ENCODE measurements at regions not wholly inside any gene's neighbourhood (a gene's known extent, or its start where the extent isn't known, plus 50 kb on each side); places are given as distances from the start of the nearest gene placed in this dataset.

DNA sequence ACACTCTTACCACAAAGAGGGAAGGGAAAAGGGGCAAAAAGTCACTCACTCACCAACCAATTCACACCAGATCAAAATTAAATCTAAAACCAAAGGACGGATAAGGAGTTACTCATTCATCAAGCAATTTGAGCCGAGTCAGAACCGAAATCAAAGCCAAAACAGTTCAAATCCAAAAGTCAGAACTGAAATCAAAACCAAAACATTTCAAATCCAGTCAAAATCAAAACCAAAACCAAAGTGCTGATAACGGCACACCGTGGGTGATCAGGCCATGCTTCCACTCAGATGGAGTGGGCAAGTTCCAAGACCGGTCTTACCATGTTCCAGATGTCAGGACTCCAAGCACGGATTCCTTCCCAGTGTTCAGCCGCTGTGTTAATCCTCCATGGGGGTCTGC is 139.5 kb downstream of the SLC38A6 start (continued):
- TF ChIP-seq, protein P1, sequence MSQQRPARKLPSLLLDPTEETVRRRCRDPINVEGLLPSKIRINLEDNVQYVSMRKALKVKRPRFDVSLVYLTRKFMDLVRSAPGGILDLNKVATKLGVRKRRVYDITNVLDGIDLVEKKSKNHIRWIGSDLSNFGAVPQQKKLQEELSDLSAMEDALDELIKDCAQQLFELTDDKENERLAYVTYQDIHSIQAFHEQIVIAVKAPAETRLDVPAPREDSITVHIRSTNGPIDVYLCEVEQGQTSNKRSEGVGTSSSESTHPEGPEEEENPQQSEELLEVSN (IDR thresholded peaks at IDR 0.05) = no peak
- TF ChIP-seq ZNF274 (IDR thresholded peaks at IDR 0.05; ENCODE audit: borderline replicate concordance, extremely low read depth, low read length) (no peak), JUN (IDR thresholded peaks at IDR 0.05; ENCODE audit: low read depth, low read length) (no peak), ATF2 (IDR thresholded peaks at IDR 0.05; ENCODE audit: low read length) (no peak), RFX5 (IDR thresholded peaks at IDR 0.05; ENCODE audit: borderline replicate concordance, low read depth, low read length) (no peak), BCL11A (IDR thresholded peaks at IDR 0.05; ENCODE audit: low read depth in 2 of 2, low read length in 2 of 2) (no peak), EZH2 (IDR thresholded peaks at IDR 0.05; ENCODE audit: low read depth, low read length, severe bottlenecking) (no peak), SRF (IDR thresholded peaks at IDR 0.05; ENCODE audit: low read depth, low read length) (no peak)
